Erythroblast (primary cell): ENCODE measurements at regions not wholly inside any gene's neighbourhood (a gene's known extent, or its start where the extent isn't known, plus 50 kb on each side); places are given as distances from the start of the nearest gene placed in this dataset.
A peak's percentile ranks its signal among the peaks of the same experiment; 100 is the strongest.

Experiments used
- DNase-seq, 2 experiments: peaks; one replicate each; lab custom pipeline; 2025; lab: John Stamatoyannopoulos, UW
- GATA1 ChIP-seq: IDR thresholded peaks from 2 replicates; pipeline ENCODE4 v1.6.1; 2011; ENCODE audit warnings: low read depth, mild to moderate bottlenecking, control low read depth, low read length, moderate library complexity
- POLR2A ChIP-seq: IDR thresholded peaks from 2 replicates; pipeline ENCODE4 v1.6.1; 2011; ENCODE audit warnings: mild to moderate bottlenecking, low read length

GRCh38 chr13:55437162-55437561 lies 1703.6 kb upstream of the PRR20A start:
- TF ChIP-seq POLR2A (no peak), GATA1 (no peak)
- DNase-seq = no peak

- TF ChIP-seq GATA1 (no peak), POLR2A (no peak)
- DNase-seq = no peak
Measured at GRCh38 chr13:55439450-55439849, 1701.3 kb upstream of the PRR20A start.

GRCh38 chr13:55440465-55441085 lies 1700.1 kb upstream of the PRR20A start:
- DNase-seq = no peak
- TF ChIP-seq GATA1 (no peak), POLR2A (no peak)

GRCh38 chr13:55464222-55464621 lies 1676.5 kb upstream of the PRR20A start:
- DNase-seq = no peak
- TF ChIP-seq GATA1 (no peak), POLR2A (no peak)

GRCh38 chr13:55467476-55467875 lies 1673.2 kb upstream of the PRR20A start:
- DNase-seq = no peak
- no peak for TF ChIP-seq GATA1
- TF ChIP-seq POLR2A = no peak

- TF ChIP-seq GATA1 (no peak), POLR2A (no peak)
- no peak for DNase-seq
Measured at GRCh38 chr13:55483626-55484158, 1657.0 kb upstream of the PRR20A start.

- TF ChIP-seq GATA1 (no peak), POLR2A (no peak)
- no peak for DNase-seq
Measured at GRCh38 chr13:55493297-55493696, 1647.4 kb upstream of the PRR20A start.

GRCh38 chr13:55497486-55497885 lies 1643.2 kb upstream of the PRR20A start:
- DNase-seq = no peak
- no peak for TF ChIP-seq GATA1
- TF ChIP-seq POLR2A = no peak

- no peak for DNase-seq
- TF ChIP-seq GATA1 (no peak), POLR2A (no peak)
Measured at GRCh38 chr13:55500694-55501093, 1640.0 kb upstream of the PRR20A start.

GRCh38 chr13:55516610-55517009 lies 1624.1 kb upstream of the PRR20A start:
- no peak for DNase-seq
- TF ChIP-seq GATA1 (no peak), POLR2A (no peak)

- no peak for TF ChIP-seq POLR2A
- no peak for TF ChIP-seq GATA1
- peak in 1 of 2 experiments; percentile 1 for DNase-seq
Measured at GRCh38 chr13:55517312-55517711, 1623.4 kb upstream of the PRR20A start.

- DNase-seq = no peak
- TF ChIP-seq POLR2A (no peak), GATA1 (no peak)
Measured at GRCh38 chr13:55528434-55528833, 1612.3 kb upstream of the PRR20A start.

GRCh38 chr13:55534306-55534705 lies 1606.4 kb upstream of the PRR20A start:
- no peak for DNase-seq
- TF ChIP-seq GATA1 (no peak), POLR2A (no peak)

- no peak for DNase-seq
- TF ChIP-seq POLR2A (no peak), GATA1 (no peak)
Measured at GRCh38 chr13:55538424-55538823, 1602.3 kb upstream of the PRR20A start.

GRCh38 chr13:55543053-55543452 lies 1597.7 kb upstream of the PRR20A start:
- TF ChIP-seq POLR2A (no peak), GATA1 (no peak)
- DNase-seq = no peak
